Skin of body (tissue), 1 donor: ENCODE measurements at regions not wholly inside any gene's neighbourhood (a gene's known extent, or its start where the extent isn't known, plus 50 kb on each side); places are given as distances from the start of the nearest gene placed in this dataset.
"Not testable (repeated sequence)": the region's sequence is repeated elsewhere in the genome, so short reads cannot be mapped to it uniquely, and the experiment has no call there.

Source experiments
- DNase-seq: peaks from one replicate; lab custom pipeline; 2025; lab: John Stamatoyannopoulos, UW

DNA sequence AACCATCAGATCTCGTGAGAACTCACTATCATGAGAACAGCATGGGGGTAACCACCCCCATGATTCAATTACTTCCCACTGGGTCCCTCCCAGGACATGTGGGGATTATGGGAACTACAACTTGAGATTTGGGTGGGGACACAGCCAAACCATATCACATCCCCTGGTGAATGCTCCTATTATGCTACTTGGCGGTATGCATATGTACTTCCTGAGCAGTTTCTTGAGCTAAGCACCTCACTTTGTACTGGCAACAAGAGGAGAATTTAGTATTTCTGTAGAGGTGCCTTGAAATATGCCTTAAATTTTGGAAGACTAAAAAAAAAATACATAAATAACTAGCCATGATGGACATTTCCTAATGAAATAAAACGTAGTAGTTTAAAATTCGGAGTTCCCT is 327.2 kb upstream of the CITED2 start:
- DNase-seq: no peak

DNA sequence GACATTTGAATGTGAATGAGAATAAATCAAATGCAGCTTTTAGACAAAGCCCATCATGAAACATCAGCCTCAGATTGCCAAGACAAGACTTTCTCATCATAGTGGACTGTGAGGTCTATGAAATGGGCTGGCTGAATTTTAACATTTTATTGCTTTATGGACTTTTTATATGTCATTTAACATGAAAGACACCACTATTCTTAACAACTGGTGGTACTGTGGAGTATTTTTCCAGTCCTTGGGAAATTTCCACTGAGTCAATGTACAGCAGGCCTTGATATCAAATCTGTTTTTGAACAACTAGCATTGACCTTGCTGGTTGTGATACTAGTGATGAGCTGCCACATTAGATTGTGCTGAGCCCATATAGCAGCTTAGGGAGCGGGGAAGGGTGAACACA is 326.6 kb upstream of the CITED2 start:
- no peak for DNase-seq

DNA sequence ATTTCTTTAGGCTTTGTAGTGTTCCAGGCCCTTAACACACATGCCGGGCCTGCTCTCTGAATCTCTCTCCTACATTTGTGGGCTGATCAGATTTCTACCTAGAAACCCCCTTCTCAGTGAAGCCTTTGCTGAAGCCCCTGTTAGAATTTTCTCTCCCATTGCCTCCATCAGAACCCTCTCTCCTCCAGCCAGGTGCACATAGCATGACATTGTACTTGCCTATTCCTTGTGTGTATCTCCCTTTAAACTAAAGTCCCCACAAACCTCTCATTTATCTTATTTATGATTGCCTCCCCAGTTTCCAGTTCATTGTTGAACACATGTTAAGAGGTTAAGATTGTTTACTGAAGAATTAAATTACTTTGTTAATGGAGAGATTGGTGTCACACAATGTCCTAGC is 325.5 kb upstream of the CITED2 start:
- no peak for DNase-seq

DNA sequence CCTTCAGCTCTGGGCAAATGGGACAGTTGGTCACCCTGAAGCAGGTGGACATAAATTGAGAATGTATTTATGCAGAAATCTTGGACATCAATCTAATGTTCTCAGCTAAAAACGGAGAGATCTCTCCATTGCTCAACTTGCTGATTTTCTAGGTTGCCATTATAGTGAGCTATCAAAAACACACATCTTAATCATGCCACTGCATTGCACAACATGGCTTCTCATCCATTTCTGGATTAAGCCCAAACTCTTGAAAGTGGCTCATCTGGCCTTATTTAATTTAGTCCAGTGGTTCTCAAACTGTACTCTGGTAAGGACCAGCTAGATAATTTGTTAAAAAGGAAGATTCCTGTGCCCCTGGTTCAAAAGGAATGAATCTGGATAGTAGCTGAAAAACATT is 324.9 kb upstream of the CITED2 start:
- DNase-seq: no peak

DNA sequence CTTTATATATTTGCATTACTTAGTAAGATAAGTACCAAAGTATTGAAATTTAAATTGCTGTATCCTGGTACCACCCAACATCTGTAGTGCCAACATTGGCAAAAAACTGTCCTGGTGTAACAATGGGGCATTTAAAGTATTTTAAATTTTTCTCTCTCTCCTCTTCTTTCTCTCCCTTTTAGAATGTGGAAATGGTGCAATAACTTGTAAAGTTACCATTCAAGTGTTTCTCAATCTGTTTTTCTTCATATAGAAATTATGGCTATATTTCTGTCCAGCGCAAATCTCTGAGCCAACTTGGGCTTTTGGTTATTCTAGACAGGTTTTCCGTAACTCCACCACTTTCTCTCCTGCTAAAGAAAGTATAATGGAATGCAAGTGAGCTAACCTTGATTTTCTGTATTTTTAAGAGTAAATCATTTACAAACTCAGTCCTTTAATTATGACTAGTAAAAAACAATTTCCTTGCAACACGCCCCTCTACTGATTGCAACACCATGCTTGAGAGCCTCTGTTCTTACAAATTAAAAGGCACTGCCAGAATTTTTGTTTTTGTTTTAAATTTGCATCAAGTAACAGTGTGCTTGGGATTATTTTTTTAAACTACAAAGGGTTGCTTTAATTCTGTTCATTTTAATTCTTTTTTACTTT is 324.2 kb upstream of the CITED2 start:
- DNase-seq: no peak

DNA sequence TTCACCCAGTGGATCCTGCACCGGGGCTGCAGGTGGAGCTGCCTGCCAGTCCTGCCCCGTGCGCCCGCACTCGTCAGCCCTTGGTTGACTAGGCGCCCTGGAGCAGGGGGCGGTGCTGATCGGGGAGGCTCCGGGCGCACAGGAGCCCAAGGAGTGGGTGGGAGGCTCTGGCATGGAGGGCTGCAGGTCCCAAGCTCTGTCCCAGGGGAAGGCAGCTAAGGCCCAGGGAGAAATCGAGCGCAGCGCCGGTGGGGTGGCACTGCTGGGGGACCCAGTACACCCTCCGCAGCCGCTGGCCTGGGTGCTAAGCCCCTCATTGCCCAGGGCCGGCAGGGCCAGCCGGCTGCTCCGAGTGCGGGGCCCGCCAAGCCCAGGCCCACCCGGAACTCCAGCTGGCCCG is 323.4 kb upstream of the CITED2 start:
- not testable (repeated sequence) for DNase-seq

DNA sequence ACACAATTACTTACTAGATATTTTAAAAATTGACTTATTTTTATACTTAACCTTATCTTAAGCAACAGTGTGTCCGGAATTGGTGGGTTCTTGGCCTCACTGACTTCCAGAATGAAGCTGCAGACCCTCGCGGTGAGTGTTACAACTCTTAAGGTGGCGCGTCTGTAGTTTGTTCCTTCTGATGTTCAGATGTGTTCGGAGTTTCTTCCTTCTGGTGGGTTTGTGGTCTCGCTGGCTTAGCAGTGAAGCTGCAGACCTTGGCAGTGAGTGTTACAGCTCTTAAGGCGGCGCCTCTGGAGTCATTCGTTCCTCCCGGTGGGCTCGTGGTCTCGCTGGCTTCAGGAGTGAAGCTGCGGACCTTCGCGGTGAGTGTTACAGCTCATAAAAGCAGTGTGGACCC is 322.5 kb upstream of the CITED2 start:
- not testable (repeated sequence) for DNase-seq

DNA sequence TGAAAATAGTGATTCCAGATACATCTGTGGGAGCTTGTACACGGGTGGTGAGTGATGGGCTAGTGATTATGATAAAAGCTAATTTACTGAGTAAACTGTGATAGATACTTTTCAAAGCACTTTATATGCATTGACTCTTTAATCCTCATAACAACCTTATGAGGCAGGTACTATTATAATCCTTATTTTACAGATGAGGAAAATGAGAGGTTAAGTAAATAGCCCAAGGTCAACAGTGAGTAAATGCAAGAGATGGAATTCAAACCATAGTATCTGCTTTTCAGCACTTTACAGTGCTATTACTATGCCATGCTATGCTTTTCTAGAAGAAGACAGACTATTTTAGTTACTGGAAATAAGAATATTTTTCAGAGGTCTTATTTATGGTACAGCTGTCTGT is 320.9 kb upstream of the CITED2 start:
- no peak for DNase-seq

DNA sequence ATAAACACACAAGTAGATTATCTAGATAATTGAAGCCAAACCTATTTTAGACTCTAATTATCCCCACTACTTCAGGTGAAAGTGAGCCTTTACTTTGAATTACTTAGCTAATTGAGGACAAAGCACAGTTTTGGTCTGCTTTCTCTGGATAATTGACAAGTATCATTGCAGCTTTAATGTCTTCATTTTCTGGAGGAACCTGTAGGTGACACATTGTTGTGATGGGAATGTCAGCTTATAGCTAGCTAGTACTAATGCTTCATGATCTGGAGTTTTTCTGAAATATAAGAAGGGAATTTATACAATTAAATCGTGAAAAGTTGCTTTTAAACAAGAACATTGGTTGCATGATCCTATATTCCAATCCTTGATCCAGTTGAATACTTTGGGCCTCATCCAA is 319.3 kb upstream of the CITED2 start:
- DNase-seq: no peak

DNA sequence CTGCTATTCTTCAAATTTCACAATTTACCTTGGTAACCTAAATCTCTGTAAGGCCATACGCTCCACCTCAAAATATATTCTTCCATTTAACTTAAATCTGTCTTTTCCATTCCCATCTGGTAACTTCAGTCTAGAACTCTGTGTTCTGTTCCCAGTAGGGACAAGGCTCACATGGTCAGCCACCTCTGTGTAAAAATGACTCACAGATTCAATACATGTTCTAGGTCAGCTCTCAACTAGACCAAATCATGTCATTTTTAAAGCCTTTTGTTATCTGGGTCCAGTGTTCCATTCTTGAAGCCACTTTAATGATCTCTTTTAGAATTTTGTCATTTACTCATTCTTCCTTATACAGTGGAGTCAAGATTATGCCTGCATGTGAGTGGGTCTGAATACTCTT is 315.6 kb upstream of the CITED2 start:
- no peak for DNase-seq

DNA sequence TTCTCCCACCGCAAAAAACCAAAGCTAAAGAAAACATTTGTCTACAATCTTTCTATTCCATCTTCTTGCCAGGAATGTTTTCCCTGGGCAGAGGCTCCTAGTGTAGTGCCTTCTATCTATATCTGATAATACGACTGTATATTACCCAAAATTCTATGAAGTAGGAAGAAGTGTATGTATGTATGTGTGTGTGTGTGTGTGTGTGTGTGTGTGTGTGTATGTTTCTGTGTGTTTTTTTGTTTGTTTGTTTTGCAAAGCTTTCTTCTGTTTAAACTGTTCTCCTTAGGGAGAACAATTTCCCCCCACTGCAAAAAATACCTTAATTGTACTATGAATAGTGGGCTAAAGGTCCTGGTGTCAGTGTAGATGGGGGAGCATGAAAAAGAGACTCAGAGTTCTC is 312.6 kb upstream of the CITED2 start:
- no peak for DNase-seq

DNA sequence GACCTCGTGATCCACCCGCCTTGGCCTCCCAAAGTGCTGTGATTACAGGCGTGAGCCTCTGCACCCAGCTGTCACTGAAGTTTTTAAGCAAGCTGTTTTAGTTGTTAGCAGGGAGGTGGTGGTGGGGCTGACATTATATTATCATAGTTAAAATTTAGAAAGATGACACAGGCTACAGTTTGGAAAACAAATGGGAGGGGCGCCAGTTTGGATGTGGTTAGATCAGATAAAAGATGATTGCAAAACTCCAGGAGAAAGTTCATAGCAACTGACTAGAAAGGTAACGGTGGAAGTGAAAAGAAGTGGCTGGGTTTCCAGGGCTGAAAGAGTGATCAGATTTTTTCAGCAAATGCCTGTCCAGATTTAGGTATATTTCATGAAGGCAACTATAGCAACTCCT is 311.9 kb upstream of the CITED2 start:
- DNase-seq: no peak

DNA sequence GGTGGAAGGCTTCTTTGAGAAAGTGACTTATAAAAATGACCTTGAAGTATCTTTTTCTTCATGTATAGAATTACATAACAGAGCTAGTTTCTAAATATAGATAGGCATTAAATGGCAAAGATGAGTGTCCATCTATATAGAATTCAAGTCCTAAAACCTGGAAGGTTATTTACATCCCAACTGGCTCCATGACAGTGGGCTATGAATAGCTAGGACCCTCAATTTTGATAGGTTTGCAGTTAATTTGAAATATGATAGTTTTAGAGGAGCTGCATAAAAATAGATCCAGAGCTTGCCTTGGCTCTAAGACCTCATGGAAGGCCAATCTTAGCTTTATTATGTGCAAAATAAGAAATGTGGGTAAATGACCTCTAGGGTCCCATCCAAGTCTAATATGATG is 310.6 kb upstream of the CITED2 start:
- DNase-seq: no peak

DNA sequence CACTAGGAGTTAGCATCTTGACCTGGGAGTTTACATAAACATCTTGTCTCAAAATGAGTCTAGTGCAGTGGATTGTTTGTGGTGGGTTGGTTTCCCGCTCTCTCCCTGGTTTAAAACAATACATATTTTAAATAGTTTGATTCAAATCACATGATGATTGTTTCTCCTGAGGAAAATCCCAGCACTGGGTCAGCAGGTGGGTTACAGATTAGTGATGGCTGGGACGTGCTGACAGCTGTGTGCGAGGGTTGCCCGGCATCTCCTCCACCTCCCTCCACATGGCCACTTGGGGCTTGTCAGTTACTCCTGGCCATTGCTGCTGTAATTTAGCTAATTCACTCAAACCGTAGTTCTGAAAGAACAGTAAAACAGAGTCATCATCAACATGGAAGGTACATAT is 306.4 kb upstream of the CITED2 start:
- no peak for DNase-seq

DNA sequence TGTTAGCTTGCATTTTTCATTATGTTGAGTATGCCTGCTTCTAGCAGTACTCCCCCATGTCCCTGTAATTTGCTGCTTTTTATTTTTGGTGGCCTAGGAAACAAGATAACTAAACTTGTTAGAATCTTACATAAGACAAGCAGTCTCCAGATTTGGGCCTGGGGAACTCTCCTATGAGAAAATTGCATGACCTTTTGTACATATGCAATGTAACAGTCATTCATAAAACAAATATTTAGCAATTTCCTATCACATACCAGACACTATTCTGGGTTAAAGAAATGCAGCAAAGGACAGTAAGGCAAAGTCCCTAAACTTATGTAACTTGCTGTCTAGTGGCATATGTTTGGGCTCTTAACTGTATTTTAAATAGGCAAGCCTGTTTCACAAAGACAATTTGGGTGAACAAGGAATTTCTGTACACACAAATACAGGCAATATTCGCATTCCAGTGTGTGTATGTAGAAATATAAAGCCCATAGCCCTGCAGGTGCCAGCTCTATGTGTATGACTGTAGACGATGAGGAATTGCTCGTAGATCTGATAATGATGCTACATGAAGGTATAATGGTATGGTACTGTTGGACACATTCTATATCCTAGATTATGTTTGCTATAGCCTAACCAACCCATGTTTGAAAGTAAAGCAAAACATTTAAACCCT is 305.2 kb upstream of the CITED2 start:
- peak; percentile 1 for DNase-seq

DNA sequence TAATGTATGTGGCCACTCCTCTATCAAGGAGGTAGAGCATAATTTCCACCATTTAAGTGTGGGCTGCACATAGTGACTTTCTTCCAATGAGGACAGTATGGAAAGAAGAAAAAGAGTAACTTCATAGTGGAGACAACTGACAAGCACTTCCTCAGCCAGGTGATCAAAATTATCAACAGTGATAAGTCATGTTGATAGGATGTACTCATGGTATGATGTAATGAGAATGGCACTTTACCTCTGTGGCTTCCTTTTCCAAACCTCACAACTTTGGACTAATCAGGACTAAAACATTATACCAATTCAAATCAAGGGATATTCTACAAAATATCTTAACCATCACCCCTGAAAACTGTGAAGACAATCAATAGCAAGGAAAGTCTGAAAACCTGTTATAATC is 302.3 kb upstream of the CITED2 start:
- DNase-seq: no peak

DNA sequence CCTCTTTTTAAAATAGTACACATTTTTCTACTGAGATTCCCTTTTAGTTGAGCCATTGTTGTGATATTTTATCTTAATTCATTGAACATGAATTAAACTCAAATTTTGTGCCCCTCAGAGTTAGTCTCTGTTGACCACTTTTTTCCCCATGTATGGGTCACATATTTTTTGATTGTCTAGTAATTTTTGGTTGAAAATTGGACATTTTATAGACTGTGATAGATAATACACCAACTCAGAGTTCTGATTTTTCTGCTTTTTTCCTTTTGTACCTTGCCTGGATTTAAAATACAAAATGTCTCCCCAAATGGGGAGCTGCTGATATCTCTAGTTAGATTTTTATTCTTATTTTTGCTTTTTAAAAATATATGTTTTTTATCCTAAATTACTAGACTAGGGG is 291.8 kb upstream of the CITED2 start:
- no peak for DNase-seq

DNA sequence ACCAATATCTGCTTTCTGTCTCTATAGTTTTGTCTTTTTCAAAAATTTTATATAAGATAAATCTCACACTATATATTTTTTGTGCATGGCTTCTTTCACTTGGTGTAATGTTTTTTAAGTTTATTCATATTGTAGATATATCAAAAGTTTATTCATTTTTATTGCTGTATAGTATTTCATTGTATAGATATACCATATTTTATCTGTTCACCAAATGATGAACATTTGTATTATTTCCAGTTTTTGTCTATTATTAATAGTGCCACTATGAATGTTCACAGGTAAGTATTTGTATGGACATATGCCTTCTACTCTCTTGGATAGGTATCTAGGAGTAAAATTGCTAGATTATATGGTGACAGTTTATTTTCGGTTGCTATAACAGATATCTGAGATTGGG is 289.5 kb upstream of the CITED2 start:
- no peak for DNase-seq

DNA sequence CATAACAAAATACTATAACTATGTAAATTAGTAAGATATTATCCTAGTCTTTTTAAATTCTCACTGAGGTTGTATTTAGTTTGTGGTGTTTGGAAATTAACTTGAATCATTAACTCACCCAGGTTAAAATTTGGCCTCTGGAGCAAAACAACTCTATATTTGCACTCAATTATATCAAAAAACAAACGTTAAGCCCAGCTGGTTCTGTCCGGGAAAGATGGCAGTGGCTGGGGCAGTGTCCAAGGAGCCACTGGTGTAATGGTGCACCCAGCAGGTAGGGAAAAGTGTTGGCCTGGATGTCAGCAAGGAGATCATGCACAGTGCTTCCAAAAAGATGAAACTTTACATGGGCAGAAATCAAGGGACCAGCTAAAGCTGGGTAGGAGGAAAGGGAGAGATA is 285.3 kb upstream of the CITED2 start:
- no peak for DNase-seq

DNA sequence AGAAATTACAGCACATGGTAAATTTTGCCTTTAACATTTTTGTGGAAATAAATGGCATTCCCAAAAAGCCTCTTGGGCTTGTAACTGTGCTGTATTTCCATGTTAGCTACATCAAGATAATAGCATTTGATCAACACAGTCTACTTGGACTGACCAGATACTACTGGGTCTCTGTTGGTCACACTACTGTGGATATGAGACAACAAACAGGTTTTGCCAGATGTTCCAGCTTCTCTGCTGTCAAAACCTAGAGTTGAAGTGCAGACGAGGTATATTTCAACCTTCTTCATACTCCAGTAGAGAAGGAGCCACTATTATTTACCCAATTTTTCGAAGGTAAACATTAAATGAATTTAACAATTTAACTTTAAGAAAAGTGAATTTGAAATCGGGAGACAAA is 284.7 kb upstream of the CITED2 start:
- DNase-seq: no peak

DNA sequence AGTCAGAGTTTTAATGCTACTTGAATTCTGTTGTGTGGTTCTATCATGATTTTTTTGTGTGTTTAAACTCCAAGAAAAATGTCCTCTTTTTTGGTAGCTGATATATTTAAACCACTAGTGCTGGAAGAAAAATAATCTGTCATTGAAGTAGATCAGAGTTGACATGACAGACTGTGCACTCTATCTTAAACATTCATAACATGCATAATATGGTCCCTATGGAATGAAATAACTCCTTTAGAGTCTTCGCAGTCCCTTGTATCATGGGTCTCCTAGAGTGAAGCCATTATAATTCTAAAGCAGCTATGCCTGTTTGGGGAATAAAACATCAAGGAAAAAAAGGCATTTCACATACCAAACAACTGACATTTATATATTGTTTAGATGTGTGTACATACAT is 282.7 kb upstream of the CITED2 start:
- no peak for DNase-seq

DNA sequence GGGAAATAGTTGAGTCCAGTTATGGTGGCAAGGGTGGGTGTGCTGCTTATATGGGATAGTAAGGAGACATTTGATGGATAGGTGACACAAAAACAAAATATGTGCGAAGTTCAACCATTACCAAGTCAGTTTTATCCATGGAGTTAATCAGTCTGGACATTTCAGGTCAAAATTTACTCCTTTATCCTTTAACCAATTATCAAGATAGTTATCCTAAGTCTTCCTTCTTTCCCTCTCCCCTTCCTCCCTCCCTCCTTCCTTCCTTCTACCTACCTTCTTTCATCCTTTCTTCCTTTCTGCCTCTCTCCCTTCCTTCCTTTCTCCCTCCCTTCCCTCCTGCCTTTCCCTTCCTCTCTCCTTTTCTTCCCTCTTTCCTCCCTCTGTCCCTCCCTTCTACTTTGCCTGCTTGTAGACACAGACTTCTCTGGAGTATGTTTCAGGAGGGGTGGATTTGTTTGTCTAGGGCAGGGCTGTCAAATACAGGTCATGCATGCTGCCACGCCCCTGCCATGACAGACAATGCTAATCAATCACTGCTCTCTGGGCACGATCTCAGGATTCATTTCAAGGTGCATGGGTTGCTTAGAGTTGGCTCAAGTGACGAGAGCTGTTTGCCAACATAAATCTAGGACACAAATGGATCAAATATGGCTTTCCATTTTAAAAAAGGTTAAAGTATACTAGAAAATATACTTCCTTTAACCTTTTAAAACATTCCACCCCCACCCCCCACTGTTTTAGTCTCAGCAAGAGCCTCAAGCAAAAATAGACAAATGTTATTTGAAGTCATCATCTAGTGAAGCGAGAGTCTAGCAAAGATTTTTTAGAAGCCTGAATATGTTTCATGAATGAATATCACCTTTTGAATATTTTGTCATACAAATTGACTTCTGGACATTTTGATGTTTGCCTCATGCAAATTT is 281.6 kb upstream of the CITED2 start:
- DNase-seq: no peak
